Smooth muscle cell (in vitro differentiated cells): ENCODE measurements at regions not wholly inside any gene's neighbourhood (a gene's known extent, or its start where the extent isn't known, plus 50 kb on each side); places are given as distances from the start of the nearest gene placed in this dataset.

Experiments
- DNase-seq: peaks from one replicate; lab custom pipeline; 2025; ENCODE audit not compliant: unreplicated experiment; lab: John Stamatoyannopoulos, UW
- H2AFZ ChIP-seq: fragments of 200-600 bp; sonication (generic); 2 replicates; pipeline ENCODE4 v1.6.0; 2016; ENCODE audit warnings: antibody characterized with exemption, low read depth, mild to moderate bottlenecking
- H3F3A ChIP-seq: fragments of 200-600 bp; sonication (generic); 2 replicates; pipeline ENCODE4 v1.6.0; 2017; ENCODE audit warnings: antibody characterized with exemption, low read depth
- H3K27ac ChIP-seq: fragments of 200-600 bp; sonication (generic); 2 replicates; pipeline ENCODE4 v1.5.1; 2016; ENCODE audit warnings: low read depth, mild to moderate bottlenecking
- H3K27me3 ChIP-seq: fragments of 200-600 bp; sonication (generic); 2 replicates; pipeline ENCODE4 v1.6.1; 2016; ENCODE audit warnings: low read depth, mild to moderate bottlenecking
- H3K36me3 ChIP-seq: fragments of 200-600 bp; sonication (generic); 2 replicates; pipeline ENCODE4 v1.5.1; 2016; ENCODE audit warnings: low read depth
- H3K4me1 ChIP-seq: fragments of 200-600 bp; sonication (generic); 2 replicates; pipeline ENCODE4 v1.5.1; 2016; ENCODE audit warnings: low read depth
- H3K4me2 ChIP-seq: fragments of 200-600 bp; sonication (generic); 2 replicates; pipeline ENCODE4 v1.6.0; 2016; ENCODE audit warnings: mild to moderate bottlenecking
- H3K4me3 ChIP-seq: fragments of 200-600 bp; sonication (generic); 2 replicates; pipeline ENCODE4 v1.5.1; 2016; ENCODE audit warnings: mild to moderate bottlenecking
- H3K79me2 ChIP-seq: fragments of 200-600 bp; sonication (generic); 2 replicates; pipeline ENCODE4 v1.6.0; 2016; ENCODE audit warnings: low read depth, mild to moderate bottlenecking
- H3K9ac ChIP-seq: fragments of 200-600 bp; sonication (generic); 2 replicates; pipeline ENCODE4 v1.6.0; 2016; ENCODE audit warnings: low read depth
- H3K9me3 ChIP-seq: fragments of 200-600 bp; sonication (generic); replicated peaks from 2 replicates; pipeline ENCODE4 v1.5.1; 2016; ENCODE audit warnings: low read depth
- H4K20me1 ChIP-seq: fragments of 200-600 bp; sonication (generic); 2 replicates; pipeline ENCODE4 v1.6.0; 2016; ENCODE audit warnings: low read depth
- WGBS: methylation state at CpG from one replicate; pipeline ENCODE4 v1.1.7; 2016; ENCODE audit warnings: low lambda C conversion rate; 5-methylcytosine and 5-hydroxymethylcytosine counted together
- TF ChIP-seq, protein P1 (sequence below): fragments of 200-600 bp; sonication (generic); IDR thresholded peaks from 2 replicates; pipeline ENCODE4 v1.5.1; 2017; ENCODE audit warnings: borderline replicate concordance, mild to moderate bottlenecking, antibody characterized with exemption; ENCODE audit not compliant: insufficient read depth, poor library complexity, severe bottlenecking

GRCh38 chr20:21840991-21841390 is 135.5 kb downstream of the PAX1 start:
- H3K79me2 ChIP-seq: no peaks in the 10 kb centered on the region
- H3F3A ChIP-seq: no peaks in the 10 kb centered on the region
- H4K20me1 ChIP-seq: no peaks in the 10 kb centered on the region
- H2AFZ ChIP-seq: no peak overlapping the region
- no peaks in the 10 kb centered on the region for H3K4me1 ChIP-seq
- H3K27me3 ChIP-seq: peaks cover 3% of the 10 kb centered on the region
- 75% methylated on average over 2 of the region's 2 CpGs for WGBS
- H3K27ac ChIP-seq: no peak overlapping the region
- no peak for DNase-seq
- no peaks in the 10 kb centered on the region for H3K9me3 ChIP-seq
- no peak overlapping the region for H3K4me3 ChIP-seq
- TF ChIP-seq, protein P1, sequence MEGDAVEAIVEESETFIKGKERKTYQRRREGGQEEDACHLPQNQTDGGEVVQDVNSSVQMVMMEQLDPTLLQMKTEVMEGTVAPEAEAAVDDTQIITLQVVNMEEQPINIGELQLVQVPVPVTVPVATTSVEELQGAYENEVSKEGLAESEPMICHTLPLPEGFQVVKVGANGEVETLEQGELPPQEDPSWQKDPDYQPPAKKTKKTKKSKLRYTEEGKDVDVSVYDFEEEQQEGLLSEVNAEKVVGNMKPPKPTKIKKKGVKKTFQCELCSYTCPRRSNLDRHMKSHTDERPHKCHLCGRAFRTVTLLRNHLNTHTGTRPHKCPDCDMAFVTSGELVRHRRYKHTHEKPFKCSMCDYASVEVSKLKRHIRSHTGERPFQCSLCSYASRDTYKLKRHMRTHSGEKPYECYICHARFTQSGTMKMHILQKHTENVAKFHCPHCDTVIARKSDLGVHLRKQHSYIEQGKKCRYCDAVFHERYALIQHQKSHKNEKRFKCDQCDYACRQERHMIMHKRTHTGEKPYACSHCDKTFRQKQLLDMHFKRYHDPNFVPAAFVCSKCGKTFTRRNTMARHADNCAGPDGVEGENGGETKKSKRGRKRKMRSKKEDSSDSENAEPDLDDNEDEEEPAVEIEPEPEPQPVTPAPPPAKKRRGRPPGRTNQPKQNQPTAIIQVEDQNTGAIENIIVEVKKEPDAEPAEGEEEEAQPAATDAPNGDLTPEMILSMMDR: no peak
- H3K36me3 ChIP-seq: no peaks in the 10 kb centered on the region
- H3K9ac ChIP-seq: no peak overlapping the region
- no peak overlapping the region for H3K4me2 ChIP-seq

DNA sequence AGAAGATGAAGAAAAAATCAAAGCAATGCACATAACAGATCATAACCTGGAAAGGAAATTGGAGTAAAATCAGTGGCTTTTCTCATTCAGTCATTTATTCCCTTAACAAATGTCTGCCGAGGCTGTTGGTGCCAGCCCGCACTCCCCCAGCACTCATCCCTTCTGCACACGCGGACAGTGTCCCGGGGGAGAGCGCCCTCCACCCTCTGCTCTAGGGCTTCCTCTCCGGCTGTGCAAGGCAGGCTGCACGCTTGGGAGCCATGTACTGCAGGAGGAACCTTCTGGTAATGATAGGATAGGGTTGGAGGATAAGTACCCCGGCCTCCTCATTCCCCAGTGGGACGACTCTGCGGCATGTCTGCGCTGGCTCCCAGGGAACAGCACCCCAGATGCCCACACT is 134.5 kb downstream of the PAX1 start:
- no peaks in the 10 kb centered on the region for H4K20me1 ChIP-seq

GRCh38 chr20:21836346-21836745 is 130.9 kb downstream of the PAX1 start:
- Histone ChIP-seq H3K4me1 (no peaks in the 10 kb centered on the region), H3K27me3 (peaks cover 3% of the 10 kb centered on the region), H3K4me3 (no peak overlapping the region), H2AFZ (no peak overlapping the region), H4K20me1 (no peaks in the 10 kb centered on the region), H3K4me2 (no peak overlapping the region), H3K9ac (no peak overlapping the region), H3K79me2 (no peaks in the 10 kb centered on the region), H3K9me3 (no peaks in the 10 kb centered on the region), H3F3A (no peaks in the 10 kb centered on the region), H3K27ac (no peak overlapping the region), H3K36me3 (no peaks in the 10 kb centered on the region)
- TF ChIP-seq, protein P1: no peak
- DNase-seq: no peak
- WGBS: 62% methylated on average over 1 of the region's 1 CpG

More for the DNA sequence above, 134.5 kb downstream of the PAX1 start:
- no peak for DNase-seq
- no peak overlapping the region for H2AFZ ChIP-seq
- 89% methylated on average over 12 of the region's 12 CpGs for WGBS
- TF ChIP-seq, protein P1: no peak
- H3K4me2 ChIP-seq: no peak overlapping the region
- no peaks in the 10 kb centered on the region for H3K9me3 ChIP-seq
- H3K9ac ChIP-seq: no peak overlapping the region
- H3K79me2 ChIP-seq: no peaks in the 10 kb centered on the region
- H3F3A ChIP-seq: no peaks in the 10 kb centered on the region
- no peak overlapping the region for H3K4me3 ChIP-seq
- H3K27ac ChIP-seq: no peak overlapping the region
- H3K27me3 ChIP-seq: peaks cover 3% of the 10 kb centered on the region
- no peaks in the 10 kb centered on the region for H3K36me3 ChIP-seq
- no peaks in the 10 kb centered on the region for H3K4me1 ChIP-seq

- no peak overlapping the region for H3K4me2 ChIP-seq
- H2AFZ ChIP-seq: no peak overlapping the region
- H3K36me3 ChIP-seq: no peaks in the 10 kb centered on the region
- WGBS: 89% methylated on average over 1 of the region's 1 CpG
- H3K9me3 ChIP-seq: no peaks in the 10 kb centered on the region
- no peaks in the 10 kb centered on the region for H3F3A ChIP-seq
- no peaks in the 10 kb centered on the region for H3K4me1 ChIP-seq
- DNase-seq: no peak
- no peak overlapping the region for H3K4me3 ChIP-seq
- TF ChIP-seq, protein P1: no peak
- H3K27ac ChIP-seq: no peak overlapping the region
- H3K27me3 ChIP-seq: peaks cover 3% of the 10 kb centered on the region
- H4K20me1 ChIP-seq: no peaks in the 10 kb centered on the region
- no peaks in the 10 kb centered on the region for H3K79me2 ChIP-seq
- no peak overlapping the region for H3K9ac ChIP-seq
Observed at GRCh38 chr20:21835042-21835441, 129.6 kb downstream of the PAX1 start.
